ENCODE measurements at regions not wholly inside any gene's neighbourhood (a gene's known extent, or its start where the extent isn't known, plus 50 kb on each side); places are given as distances from the start of the nearest gene placed in this dataset.

DNA sequence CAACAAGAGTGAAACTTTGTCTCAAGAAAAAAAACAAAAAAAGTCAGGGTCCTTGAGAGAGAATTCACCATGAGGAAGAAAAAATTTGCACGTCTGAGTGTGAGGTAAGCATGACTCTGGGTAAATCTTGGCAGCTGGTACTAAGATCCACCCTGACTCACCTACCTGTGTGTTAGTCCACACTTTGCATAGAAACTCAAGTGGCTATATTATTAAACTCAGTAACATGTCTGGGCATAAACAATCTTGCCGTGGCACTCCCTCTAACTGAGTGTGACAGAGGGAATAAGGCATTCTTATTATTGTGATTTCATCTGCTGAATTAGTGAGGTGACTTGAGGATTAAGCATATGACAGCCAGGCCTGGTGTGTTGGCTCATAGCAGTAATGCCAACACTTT is 259.4 kb upstream of the VLDLR start (continued):
- no peak for TF ChIP-seq ZNF318 (CRISPR knock-in tag; IDR thresholded peaks at IDR 0.05)

DNA sequence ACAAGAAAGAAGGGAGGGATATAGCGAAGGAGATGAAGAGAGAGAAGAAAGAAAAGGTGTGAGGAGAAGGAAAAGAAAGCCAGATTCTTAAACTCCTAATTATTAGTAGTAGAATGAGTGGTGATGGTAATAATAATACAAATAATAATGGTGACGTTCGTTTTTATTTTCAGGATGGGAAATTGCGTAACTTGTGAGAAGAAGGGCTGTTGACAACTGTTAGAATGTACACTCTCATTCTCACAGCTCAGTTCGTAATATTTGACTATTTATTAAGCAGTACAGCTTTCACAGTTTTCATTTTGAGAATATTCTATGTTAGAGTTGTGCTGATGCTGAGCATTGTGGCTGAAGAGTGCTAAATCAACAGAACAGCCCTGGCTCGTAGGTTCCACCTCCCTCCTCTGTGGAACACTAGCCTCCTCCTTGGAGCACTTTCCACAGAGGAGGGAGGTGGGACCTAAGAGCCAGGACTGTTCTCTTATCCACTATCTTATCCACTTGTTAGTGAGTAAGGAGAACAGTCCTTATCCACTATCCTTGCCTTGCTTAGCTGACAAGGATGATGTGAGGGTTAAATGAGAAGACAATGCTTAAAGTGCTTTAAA is 258.3 kb upstream of the VLDLR start:
- H3K9ac ChIP-seq (ENCODE audit: insufficient read depth, low read depth, low read length), result no peak overlapping the region
- H3K79me2 ChIP-seq (ENCODE audit: insufficient read depth, low read length), result no peaks in the 10 kb centered on the region
- in situ Hi-C loops (cut with HindIII; ENCODE audit: extremely low pct_ligation_motif_present, low pct_unique_long_range_greater_than_20kb) (no loop called here), intact Hi-C loops (cut with micrococcal nuclease; ENCODE audit: unreplicated experiment) (no loop called here)
- no peaks in the 10 kb centered on the region for H3K36me3 ChIP-seq (replicated peaks in 1 of 2; ENCODE audit: control insufficient read depth in 1 of 2, insufficient read depth in 2 of 2, low read length in 2 of 2)
- ATAC-seq (no peak), FAIRE-seq (no peak), DNase-seq (ENCODE audit: low spot score) (no peak)
- no TSS peak for BruUV-seq (replicated peaks)
- WGBS (ENCODE audit: low lambda C conversion rate), result 1% methylated on average over 6 of the region's 6 CpGs
- H4K20me1 ChIP-seq (ENCODE audit: insufficient read depth, low read length), result no peaks in the 10 kb centered on the region
- no peak overlapping the region for H3K4me2 ChIP-seq (ENCODE audit: low read depth, low read length)
- no peak overlapping the region for H2AFZ ChIP-seq (ENCODE audit: low read length)
- H3K27ac ChIP-seq (ENCODE audit: extremely low read length, insufficient read depth, low read length), result no peak overlapping the region
- 0 out of 5 replicates have a peak, but pooled peaks cover 0 to 3% of the 10 kb centered on the region in 2 experiments for H3K27me3 ChIP-seq (ENCODE audit: control insufficient read depth in 1 of 2, insufficient read depth in 2 of 2, low read length in 2 of 2)
- CTCF ChIA-PET (ENCODE audit: low intra/inter-chr PET ratio, low total read pairs), result no interaction called here
- TF ChIP-seq PLSCR1 (CRISPR knock-in tag; IDR thresholded peaks at IDR 0.05; ENCODE audit: borderline replicate concordance) (no peak), TBP (CRISPR knock-in tag; IDR thresholded peaks at IDR 0.05) (no peak), ZBTB20 (CRISPR knock-in tag; IDR thresholded peaks at IDR 0.05; ENCODE audit: borderline replicate concordance, low read depth) (no peak), CEBPB (IDR thresholded peaks at IDR 0.05; ENCODE audit: borderline replicate concordance, low read depth, low read length) (peak; percentile 50; the same call in 1 of the 2 replicates)
- H3K4me3 ChIP-seq (replicated peaks in 1 of 3; ENCODE audit: insufficient read depth in 1 of 3, low read depth in 2 of 3, low read length in 3 of 3), result no peak overlapping the region
- no peaks in the 10 kb centered on the region for H3K9me3 ChIP-seq (ENCODE audit: low read length)
- no peaks in the 10 kb centered on the region for H3K4me1 ChIP-seq (ENCODE audit: insufficient read depth, low read length)
- POLR2A ChIA-PET, result no interaction called here

Measured in HepG2 (cell line).